Activated CD8-positive, alpha-beta memory T cell treated with anti-CD3 and anti-CD28 coated beads, Interleukin-2, amount 50 U/mL, for 24 hours (primary cell): ENCODE measurements at regions not wholly inside any gene's neighbourhood (a gene's known extent, or its start where the extent isn't known, plus 50 kb on each side); places are given as distances from the start of the nearest gene placed in this dataset.

Experiments
- DNase-seq: peaks from one replicate; pipeline ENCODE4 v3.0.0-alpha.2; 2020; ENCODE audit errors: extremely low read depth

DNA sequence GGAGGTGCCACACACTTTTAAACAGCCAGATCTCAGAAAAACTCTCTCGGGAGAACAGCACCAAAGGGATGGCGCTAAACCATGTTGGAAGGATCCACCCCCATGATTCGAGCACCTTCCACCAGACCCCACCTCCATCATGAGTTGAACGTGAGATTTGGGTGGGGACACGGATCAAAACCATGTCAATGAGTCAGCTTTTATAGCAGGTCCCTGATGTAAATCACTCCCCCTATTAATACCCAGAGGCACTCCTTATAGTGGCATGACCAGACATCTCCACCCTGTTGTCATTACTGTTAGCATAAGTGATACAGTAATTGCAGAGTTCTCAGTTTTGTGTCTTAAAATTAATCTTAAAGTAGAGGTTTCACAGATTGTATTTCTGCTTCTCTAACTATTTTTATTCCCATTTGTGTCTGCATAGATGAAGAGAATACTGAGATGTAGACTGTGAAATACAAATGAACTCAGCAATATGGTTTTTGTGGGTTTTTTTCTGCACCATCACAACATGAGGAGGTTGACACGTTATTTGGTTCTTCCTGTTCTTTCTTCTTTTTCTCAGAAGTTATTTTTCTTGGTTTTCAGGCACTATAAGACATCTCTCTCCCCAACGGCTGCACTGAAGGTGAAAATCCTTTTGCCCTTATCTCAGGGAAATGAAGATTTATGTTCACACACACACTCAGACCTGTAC, 218.2 kb downstream of the ARL4C start:
- no peak for DNase-seq

DNA sequence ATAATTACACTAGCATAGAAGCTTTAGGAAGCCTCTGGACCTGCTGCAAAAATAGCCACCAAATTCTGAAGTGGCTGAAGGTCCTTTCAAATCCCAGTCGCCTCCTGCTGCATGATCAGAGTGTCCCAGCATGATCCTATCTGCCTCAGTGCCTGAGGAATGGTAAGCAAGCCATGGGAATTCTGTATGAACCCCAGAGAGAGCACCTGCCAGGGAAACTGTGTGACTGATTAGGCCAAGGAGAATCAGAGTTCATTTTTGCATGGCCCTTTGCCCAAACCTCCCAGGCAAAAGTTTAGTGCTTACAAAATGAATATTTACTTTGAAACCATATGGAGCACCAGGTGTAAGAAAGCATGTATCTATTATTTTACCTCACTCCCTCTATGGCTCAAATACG, 221.4 kb downstream of the ARL4C start:
- DNase-seq = no peak

DNA sequence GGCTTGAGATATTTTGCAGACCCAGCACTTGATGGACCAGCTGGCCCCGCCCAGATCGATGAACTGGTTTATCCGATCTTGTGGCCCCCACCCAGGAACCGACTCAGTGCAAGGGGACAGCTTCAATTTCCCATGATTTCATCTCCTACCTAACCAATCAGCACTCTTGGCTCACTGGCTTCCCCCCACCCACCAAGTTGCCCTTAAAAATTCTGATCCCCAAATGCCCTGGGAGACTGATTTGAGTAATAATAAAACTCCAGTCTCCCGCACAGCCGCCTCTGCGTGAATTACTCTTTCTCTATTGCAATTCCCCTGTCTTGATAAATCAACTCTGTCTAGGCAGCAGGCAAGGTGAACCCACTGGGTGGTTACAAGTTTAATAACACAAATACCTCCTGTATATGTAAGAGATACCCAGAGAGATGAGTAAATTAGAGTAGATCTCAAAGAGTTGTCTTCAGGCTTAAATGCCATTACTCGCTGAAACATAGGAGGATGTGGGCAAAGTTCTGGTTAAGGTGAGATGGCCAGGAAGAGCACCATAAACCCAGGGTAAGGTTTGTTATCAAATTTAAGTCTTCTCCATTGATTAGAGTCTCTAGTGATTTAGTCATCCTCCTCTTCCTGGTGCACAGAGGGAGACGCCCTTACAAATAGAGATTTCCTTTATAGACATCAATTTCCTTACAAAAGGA, 222.8 kb downstream of the ARL4C start:
- DNase-seq = no peak

DNA sequence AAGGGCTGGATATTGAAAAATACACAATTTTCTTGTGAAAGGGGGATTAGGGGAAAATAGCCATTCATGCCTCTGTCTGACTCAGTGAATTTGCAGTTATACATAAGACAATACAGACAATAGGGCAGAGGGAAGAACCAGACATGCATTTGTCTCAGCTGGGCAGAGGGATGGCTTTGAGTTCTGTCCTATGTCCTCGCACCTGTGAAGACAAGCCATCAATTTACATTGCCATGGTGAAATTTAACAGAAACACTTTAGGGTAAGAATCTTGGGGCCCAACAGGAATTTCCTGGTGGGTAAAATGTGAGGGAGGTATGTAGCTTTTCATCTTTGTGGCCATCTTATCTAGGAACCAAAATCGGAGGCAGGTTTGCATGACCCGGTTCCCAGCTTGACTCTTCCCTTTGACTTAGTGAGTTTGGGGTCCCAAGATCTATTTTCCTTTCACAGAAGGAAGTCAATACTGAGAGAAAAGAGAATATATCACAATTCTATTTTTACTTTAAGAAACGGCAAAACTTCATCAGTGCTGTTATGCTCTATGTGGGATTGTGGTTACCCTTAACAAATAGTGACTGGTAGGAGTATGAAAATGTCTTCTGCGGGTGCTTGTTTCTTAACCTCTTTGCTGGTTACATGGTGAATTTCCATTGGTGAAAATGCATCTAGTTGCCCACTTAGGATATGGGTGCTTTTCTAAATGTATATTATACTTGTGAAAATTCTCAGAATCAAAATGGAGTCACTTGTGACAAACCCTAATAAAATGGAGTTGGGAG, 221.8 kb downstream of the SPP2 start:
- no peak for DNase-seq

DNA sequence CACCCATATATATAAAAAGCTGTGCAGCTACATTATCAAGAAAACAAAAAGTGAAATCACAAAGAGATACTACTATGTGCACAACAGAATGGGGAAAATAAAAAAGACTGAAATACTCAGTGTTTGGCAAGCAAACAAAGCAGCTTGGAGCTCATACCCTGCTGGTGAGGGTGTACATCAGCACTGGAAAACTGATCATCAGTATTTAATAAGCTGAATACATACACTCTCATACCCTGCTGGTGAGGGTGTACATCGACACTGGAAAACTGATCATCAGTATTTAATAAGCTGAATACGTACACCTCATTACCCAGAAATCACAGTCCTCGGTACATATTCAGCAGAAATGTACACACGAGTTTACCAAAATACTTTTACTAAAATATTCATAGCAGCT, 220.8 kb downstream of the SPP2 start:
- no peak for DNase-seq

DNA sequence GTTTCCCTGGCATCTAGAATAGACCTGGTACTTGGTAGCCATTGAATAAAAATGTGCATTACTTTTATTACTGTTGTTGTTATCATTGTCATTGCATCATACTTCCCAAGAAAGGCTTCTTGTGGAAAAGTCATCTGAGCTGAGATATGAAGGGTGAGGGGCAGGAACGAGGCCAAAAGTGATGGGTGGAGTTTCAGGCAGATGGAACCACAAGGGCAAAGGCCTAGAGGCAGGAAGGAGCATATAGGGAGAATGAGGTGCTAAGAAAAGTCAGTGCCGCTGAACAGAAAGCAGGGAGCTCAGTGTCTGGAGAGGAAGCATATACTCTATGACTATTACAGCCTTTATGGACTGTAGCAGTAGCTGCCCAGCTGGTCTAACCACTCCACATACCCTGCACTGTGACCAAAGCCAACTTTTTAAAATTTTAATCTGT, 219.3 kb downstream of the SPP2 start:
- DNase-seq = no peak

DNA sequence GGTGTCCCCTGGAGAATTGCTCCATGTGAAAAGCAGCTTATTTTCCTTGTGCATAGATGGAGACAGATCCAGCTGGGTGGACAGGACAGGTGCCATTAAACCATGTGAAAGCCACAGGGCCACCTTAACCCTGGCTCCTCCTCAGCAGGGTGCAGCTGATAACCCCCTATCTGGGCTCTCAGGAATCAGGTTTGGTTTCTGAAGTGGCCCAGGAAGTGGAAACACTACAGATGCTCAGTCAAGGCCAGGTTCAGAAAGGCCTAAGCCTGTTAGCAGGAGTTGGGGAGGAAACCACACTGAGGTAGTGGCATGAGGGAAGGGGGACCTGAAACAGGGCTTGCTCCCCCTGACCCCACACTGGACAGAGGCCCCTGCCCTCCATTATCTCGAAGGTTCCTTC, 217.0 kb downstream of the SPP2 start:
- no peak for DNase-seq

DNA sequence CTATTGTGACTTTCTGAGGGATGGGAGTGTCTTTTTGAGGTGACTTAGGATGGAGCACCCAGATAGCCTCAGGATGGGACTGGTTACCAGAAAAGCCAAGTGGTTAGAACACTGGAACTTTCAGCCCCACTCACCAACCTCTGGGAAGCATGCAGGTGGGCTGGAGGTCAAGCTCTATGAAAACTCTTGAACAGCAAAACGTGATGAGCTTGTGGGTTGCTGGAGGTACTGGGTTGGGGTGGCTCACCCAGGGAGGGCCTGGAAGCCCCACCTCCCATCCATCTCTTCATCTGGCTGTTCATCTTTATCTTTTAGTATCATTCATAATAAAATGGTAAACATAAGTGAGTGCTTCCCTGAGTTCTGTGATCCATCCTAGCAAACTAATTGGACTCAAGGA, 216.4 kb downstream of the SPP2 start:
- DNase-seq = no peak

DNA sequence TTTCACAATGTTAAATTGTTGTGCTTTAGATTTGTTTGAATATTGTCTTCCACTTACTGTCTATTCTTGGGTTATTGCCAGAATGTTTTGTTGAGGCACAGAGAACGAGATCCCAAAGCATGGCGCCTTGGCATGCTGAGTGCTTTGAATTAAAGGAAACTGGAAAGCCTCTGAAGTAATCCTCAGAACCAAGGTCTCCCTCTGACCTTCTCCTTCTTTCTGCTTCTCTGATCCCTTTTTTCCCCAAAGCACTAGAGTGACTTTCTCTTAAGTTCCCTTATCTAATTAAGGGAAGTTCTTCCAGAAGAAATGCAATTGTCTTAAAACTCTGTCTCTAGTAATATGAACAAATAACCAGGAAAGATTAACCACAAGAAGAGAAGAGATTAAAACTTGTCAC, 214.7 kb downstream of the SPP2 start:
- DNase-seq = no peak

DNA sequence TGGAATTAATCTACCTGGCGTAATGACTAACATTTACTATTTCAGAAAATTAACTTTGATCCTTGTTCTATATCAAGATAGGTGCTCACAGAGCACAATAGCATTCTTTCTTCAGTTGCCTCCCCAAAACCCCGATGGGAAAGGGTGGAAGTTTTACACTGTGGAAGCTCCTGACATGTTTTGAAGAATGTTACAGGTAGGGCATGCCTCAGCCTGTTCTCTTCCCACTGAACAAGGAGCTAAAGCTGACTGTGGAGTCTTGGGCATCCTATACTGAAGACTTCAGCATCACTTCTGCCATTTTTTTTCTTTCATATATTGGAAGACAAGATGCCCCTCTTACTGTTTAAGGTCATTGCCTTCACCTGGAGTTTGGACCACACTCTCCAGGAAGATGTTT, 211.2 kb downstream of the SPP2 start:
- DNase-seq = no peak

DNA sequence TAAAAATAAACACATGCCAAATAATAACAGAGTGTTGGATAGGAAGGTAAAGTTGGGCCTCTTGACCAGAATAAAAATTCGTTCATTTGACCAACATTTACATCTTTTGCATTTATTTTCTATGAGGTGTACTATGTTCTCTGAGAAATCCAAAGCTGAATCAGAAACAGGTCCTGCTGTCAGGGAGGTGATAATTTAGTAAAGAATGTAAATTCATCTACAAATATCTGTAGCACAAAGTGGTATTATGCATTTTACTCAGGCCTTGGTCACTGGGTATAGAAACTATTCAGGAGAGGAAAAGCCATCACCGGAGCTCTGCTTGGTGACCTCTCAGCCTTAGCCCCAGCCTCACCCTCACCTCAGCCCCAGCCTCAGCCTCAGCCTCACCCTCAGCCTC, 208.9 kb downstream of the SPP2 start:
- no peak for DNase-seq

DNA sequence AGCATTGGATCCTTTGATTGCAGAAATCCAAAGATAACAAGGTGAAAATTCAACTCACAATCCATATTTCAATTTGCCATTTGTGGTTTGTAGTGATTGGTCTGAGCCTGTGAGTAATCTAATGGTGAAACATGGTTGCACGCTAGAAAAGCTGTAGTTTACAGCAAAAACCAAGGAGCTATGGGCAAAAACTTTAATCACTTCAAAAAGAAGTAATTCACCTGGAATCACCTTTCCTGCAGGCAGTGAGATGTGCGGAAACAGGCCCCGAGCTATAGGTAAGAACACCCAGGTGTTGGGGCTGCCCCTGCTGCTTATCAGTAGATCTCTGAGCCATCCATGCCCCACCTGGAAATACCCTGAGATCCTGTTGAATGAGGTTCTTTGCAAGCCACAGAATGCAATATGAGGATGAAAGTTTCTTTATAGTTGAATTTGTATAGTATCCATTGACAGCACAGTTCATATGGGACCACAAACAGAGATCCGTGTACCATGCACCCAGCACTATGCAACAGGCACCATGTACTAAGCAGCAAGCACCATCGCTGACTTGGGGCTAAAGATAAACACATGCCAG, 208.2 kb downstream of the SPP2 start:
- no peak for DNase-seq

DNA sequence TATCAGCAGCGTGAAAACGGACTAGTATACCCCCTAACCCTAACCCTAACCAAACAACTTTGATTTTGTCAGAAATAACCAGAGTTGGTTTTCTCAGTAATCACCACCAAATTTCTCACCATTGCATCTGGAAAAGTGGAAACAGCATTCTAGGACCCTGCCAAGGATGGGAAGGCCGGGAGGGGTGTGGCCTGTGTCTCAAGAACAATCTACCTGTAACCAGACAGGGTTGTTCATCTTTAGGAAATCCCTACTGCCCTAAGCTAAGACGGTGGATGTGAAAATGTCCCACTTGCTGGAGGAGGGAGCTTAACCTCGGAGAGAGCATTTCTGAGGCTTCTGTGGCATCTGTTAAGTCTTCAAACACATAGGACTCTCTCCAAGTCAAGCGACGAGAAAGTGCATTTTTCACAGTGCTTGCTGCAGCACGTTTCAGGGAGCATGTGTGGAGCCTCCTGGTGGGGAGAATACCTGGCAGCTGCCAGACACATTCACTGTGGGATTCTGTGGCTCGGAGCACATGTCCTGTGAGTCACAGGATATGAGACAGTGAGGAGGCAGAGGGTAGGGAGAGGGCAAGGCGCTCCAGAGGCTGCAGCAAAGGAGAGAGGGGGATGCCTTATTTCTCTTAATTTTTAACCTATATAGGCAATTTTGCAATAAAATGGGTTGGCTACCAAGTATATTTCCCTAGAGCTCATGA, 207.5 kb downstream of the SPP2 start:
- DNase-seq = no peak

DNA sequence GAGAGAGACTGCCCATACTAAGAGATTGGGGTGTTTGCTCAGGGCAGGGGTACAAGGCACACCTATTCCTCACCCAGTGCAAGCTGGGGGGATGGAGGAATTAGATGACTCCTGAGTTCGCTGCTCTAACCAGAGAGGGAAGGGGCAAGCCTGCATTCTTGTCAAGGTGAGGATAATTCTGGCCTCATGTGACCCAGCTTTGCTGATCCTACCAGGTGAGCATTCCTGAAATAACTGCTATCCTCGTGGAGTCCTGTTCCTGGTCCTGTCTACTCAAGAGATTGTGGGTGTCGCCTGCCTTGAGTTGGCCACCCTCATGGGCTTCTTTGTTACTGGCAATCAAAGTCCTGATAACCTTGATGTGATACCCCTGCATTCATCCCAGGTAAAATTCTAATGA, 206.0 kb downstream of the SPP2 start:
- DNase-seq = no peak

DNA sequence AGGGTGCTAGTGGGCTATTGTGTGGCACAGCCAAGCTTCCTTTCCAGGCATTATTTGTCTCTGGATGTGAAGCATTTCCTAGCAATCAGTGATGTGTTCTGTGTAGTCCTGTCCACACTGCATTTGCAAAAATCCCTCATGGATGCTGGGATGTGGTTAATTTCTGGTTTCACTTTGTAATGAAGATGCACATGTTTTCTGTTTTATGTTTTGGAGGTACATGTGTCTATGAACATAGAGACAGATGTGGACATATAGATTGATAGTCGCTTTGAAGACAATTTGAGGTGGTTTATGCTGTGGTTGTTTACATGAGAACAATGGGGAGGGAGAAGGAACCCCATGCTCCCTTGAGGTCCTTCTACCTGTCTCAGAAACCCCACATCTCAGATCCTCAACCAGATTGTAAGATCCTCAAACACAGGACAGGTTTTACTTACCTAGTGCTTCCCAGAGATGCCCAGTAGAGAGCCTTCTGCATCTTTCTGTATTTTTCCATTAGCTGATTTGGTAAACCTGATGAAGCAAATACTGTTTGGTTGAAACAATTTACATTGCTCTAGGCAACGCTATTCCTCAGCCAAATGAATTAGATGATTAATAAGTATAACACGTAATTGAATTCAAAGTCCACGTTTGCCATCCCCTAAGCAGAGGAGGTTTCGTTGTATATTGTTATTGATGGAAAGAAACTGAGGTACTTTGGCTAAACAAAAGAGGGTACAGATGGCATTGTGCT, 204.4 kb downstream of the SPP2 start:
- DNase-seq = no peak

DNA sequence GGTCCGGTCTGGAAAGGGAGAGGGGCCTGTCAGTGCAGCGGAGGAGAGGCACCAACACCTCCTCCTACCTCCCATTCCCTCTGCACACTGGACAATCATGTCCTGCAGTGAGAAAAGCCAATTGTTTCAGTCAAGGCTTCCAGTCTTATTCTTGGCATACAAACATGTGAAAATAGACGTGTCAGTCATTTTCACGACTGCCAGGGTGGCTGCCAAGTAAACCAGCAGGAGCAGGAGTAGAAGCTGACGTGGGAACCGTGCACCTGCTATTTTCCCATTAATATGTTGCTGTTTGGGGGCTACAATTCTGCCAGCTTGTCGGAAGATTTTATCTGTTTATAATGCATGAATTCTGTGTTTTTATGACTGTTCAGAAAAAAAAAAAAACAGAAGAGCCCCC, 202.3 kb downstream of the SPP2 start:
- DNase-seq = no peak

DNA sequence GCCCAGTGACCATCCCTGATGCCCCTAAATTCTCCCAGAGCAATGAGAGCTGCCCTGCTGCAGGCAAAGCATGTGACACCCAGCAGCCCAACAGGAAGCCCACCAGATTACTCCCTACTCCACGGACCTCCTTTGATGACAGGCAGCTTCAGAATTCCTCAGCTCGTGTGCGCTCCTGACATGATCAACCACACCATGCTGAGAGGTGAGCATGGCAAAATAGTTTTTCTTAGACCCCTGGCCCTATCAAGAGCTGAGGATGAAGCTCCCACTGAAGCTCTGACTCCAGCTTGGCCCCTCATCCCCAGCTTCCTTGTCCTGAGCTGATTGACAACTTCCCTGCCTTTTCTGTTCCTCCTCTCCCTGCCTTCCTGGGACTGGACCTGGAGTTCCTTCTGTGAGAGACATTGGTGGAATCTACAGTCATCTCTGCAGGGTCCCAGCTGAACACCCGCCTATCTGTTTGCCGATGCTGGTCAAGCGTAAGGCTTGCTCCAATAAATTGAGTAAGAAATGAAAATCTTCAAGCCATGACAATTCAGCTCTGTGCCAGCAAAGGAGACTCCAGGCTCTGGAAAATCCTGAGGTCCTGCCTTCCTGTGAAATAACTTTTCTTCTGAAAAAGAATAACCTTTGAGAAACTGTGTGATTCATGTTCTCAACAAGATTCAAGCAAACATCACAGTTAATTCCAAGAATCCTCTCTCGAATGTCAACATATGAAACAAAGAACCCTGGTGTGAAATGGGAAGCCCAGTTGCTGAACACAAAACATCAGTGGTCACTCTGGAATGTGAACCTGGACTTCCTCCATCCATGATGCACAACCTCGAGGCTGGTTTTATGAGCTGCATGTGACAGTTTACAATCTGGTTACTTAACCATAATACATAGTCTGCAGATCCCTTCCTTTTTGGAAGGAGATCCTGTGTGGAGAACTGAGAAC, 201.1 kb downstream of the SPP2 start:
- DNase-seq = no peak

DNA sequence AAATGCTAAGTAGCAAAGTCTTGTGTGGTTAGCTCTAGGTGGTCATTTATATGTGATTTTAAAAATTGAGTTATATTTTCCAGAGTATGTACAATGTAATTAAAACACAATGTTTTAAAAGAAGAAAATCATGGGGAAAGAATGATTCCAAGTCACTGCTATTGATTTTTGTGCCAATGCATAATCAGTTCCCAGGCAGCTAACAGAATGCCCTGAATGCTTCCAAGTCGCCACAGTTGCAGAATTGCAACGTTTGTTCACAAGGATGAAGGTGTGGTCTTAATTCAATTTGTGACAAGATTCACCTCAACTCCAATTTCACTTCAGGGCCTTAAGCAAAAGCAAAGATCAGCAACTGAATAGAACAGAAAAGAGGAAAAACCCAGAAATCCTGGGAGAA, 200.4 kb downstream of the SPP2 start:
- DNase-seq = no peak

DNA sequence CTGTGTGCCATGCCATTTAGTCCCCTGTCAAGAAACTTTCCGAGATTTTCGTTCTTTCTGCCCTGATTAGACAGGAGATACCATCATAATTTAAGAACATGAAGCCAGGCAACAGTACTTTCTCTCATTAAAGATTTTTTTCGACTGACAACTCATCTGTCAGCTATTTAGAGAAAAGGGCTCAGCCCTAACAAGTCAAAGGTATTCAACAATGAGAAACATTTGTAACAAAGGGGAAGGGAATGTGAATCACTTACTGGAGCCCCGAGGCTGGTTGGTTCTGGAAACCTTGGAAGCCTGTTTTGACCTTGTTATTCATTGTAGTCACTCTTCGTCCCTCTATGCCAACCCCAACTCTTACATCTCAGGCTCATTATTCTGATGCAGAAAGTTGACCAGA, 199.4 kb downstream of the SPP2 start:
- no peak for DNase-seq
